ENCODE measurements at regions not wholly inside any gene's neighbourhood (a gene's known extent, or its start where the extent isn't known, plus 50 kb on each side); places are given as distances from the start of the nearest gene placed in this dataset.

DNA sequence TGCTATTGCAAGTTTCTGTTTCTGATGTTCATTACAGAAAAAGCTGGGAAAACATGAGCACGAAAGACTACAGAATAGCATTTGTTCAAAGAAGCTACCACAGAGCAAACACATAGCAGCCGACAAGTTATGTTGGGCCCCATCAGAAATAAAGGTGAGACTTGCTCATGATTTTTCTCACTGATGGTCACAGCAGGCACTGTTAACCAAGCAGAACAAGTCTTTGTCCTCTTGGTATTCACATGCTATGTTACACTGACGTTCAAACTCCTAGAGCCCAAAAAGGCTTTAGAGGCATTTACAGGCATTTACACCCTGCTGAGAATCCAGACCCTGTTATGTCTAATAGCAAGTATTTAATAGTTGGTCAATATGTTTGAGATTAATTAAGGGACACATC is 235.0 kb upstream of the HNMT start:
- Mint-ChIP-seq H3K27me3 (no peaks in the 10 kb centered on the region), H3K27ac (no peak overlapping the region), H3K9me3 (peaks cover 0 to 9% of the 10 kb centered on the region in 2 donors), H3K36me3 (no peaks in the 10 kb centered on the region), H3K4me1 (no peaks in the 10 kb centered on the region), H3K4me3 (no peak overlapping the region)
- ATAC-seq (replicated peaks) (no peak), DNase-seq (no peak)

DNA sequence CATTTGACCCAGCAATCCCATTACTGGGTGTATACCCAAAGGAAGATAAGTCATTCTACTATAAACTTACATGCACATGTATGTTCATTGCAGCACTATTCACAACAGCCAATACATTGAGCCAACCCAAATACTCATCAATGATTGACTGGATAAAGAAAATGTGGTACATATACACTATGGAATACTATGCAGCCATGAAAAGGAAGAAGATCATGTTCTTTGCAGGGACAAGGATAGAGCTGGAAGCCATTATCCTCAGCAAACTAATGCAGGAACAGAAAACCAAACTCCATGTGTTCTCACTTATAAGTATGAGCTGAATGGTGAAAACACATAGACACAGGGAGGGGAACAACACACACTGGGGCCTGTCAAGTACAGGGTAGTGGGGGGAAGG is 226.7 kb upstream of the HNMT start:
- no peak overlapping the region for H3K27ac Mint-ChIP-seq
- H3K9me3 Mint-ChIP-seq = peaks cover 3 to 5% of the 10 kb centered on the region in 2 donors
- H3K4me3 Mint-ChIP-seq = no peak overlapping the region
- no peaks in the 10 kb centered on the region for H3K36me3 Mint-ChIP-seq
- no peak for DNase-seq
- H3K4me1 Mint-ChIP-seq = no peaks in the 10 kb centered on the region
- no peaks in the 10 kb centered on the region for H3K27me3 Mint-ChIP-seq
- ATAC-seq (replicated peaks) = no peak

DNA sequence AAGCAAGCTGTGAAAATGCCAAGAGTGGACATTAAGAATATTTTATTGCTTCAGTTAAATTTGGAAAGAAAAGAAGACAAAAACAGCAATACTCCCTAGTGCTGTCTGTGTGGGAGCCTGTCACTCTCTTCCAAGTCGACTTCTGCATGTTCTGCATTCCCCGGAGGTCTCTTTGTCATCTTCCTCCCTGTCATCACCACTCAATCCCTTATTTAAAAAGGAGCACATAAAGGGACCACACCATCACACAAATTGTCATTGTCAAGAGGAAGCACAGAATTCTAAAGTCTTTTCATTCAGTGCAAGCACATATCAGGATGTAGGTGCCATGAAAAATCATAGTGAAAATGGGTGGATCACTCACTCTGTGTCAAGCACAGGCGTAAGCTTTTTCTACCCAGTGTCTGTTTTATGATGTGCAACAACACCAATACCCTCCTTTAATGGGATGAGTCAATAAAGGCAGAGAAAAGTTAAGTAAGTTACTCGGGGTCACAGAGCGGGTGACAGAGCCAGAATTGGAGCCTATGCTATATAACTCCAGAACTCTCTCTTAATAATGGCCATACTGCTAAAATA is 222.4 kb upstream of the HNMT start:
- Mint-ChIP-seq H3K4me1 (no peaks in the 10 kb centered on the region), H3K27me3 (no peaks in the 10 kb centered on the region), H3K36me3 (no peaks in the 10 kb centered on the region), H3K4me3 (no peak overlapping the region), H3K27ac (no peak overlapping the region), H3K9me3 (peaks cover 3% of the 10 kb centered on the region in 2 donors)
- DNase-seq (no peak), ATAC-seq (replicated peaks) (no peak)

DNA sequence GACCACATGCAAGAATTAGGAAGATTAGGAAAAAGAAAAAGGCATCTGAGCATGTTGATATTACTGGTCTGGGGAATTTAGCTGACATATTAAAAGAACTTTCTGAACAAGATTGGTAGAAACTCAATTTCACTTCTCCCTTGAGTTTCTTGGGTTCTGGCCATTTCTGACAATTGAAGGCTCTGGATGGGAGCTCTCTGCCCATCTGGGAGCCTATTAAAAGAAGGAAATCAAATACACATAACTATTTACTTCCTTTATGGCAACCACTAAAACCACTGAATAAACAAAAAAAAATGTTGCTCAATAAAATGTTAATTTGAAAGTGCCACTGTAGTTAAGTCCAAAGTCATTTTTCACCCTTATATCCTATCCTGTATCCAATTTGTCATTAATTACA is 216.8 kb upstream of the HNMT start:
- ATAC-seq (replicated peaks) (no peak), DNase-seq (no peak)
- H3K9me3 Mint-ChIP-seq = peaks cover 0 to under 1% of the 10 kb centered on the region in 2 donors
- no peak overlapping the region for H3K4me3 Mint-ChIP-seq
- H3K27ac Mint-ChIP-seq = no peak overlapping the region
- H3K4me1 Mint-ChIP-seq = no peaks in the 10 kb centered on the region
- H3K36me3 Mint-ChIP-seq = no peaks in the 10 kb centered on the region
- H3K27me3 Mint-ChIP-seq = no peaks in the 10 kb centered on the region

DNA sequence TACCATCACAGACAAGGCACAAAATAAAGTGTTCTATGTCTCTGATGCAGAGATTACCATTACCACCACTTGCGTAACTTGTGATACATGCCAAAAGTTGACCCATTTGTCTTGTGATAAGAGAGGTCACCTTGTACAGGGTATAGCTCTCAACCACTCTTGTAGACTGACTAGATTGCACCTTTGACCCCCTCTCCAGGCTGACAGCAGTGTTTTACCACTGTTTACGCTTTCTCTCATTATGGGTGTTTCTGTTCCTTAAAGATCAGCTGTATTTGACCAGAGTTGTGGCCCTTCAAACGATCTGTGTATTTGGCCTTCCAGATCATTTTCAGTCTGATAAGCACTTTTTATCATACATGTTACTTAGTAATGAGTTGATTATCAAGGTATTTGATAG is 215.7 kb upstream of the HNMT start:
- DNase-seq (no peak), ATAC-seq (replicated peaks) (no peak)
- no peak overlapping the region for H3K27ac Mint-ChIP-seq
- no peaks in the 10 kb centered on the region for H3K4me1 Mint-ChIP-seq
- no peaks in the 10 kb centered on the region for H3K36me3 Mint-ChIP-seq
- H3K27me3 Mint-ChIP-seq = no peaks in the 10 kb centered on the region
- H3K9me3 Mint-ChIP-seq = peaks cover 0 to 4% of the 10 kb centered on the region in 2 donors
- no peak overlapping the region for H3K4me3 Mint-ChIP-seq

DNA sequence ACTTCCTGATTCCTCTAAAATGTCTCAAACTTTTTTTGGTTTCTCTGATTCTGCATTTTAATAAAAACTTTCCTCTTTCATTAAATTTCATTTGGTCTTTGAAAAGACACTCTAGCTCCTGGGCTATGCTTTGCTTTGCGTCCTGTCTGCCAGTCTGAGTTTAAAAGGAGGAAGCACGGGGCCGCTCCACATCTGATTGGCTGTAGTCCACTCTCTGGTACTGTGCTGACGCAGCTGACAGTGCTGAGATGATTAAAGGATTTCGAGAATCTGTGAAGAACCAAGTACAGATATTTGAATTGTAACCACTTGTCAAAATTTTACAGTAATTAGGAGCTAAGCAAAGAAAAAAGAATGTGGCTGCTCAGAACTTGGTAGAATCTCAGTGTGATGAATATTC is 199.6 kb upstream of the HNMT start:
- Mint-ChIP-seq H3K4me1 (no peaks in the 10 kb centered on the region), H3K9me3 (peaks cover 5 to 6% of the 10 kb centered on the region in 2 donors), H3K36me3 (no peaks in the 10 kb centered on the region), H3K4me3 (no peak overlapping the region), H3K27ac (no peak overlapping the region), H3K27me3 (no peaks in the 10 kb centered on the region)
- ATAC-seq (replicated peaks) (no peak), DNase-seq (no peak)

DNA sequence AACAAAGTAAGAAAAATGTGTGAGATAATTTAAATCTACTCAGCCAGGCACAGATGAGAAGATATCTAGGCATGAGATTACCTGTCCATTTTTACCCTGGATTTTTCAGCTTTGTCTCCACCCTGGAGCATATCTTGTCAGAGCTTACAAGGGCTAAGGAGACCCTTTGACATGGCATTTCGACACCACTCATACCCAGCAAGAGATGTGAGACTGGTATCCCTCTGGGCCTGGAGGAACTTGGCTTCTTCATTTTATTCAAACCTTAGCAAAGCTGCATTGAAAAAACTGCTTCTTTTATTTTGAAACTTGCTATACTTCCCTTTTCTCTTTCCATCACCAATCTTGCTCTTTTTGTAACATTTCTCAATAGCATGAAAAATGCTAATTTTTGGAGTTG is 194.9 kb upstream of the HNMT start:
- Mint-ChIP-seq H3K9me3 (no peaks in the 10 kb centered on the region), H3K4me3 (no peak overlapping the region), H3K36me3 (no peaks in the 10 kb centered on the region), H3K4me1 (no peaks in the 10 kb centered on the region), H3K27me3 (no peaks in the 10 kb centered on the region), H3K27ac (no peak overlapping the region)
- no peak for DNase-seq
- ATAC-seq (replicated peaks) = no peak

DNA sequence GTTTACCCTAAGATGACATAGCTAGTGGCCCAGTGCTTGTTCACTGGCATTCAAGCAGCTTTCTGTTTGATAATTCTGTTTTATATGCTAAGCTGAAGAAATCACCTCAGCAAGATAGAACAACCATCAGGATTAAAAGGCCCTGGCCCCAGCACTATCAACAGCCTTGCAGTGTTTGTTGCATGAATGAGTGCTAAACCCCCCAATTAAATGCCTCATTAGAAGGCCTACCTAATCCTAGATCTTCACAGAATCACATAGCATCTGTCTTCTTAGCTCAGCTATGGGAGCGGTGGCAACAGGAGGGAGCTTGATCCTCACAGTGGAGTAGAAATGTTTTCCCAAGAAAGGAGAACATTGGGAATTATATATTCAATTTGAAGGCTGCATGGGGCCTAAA is 194.1 kb upstream of the HNMT start:
- Mint-ChIP-seq H3K27ac (no peak overlapping the region), H3K27me3 (no peaks in the 10 kb centered on the region), H3K4me3 (no peak overlapping the region), H3K36me3 (no peaks in the 10 kb centered on the region), H3K9me3 (no peaks in the 10 kb centered on the region), H3K4me1 (no peaks in the 10 kb centered on the region)
- DNase-seq (no peak), ATAC-seq (replicated peaks) (no peak)

DNA sequence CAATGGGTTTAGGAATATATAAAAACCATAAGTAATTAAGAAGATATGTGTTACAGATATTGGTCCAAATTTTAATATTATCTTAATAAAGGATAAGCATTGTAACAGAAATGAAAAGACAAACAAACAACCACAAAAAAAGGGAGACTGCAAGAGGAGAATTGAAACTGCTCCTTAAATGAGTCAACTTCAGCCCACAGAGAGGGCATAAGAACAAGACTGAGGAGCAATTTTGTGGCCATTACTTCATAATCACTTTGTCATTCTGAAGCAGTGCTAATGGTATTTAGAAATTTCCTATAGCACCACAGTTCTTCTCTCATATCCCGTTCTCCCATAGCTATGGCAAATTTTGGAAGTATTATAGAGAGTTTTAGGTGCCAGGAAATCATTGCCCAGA is 193.2 kb upstream of the HNMT start:
- no peaks in the 10 kb centered on the region for H3K36me3 Mint-ChIP-seq
- no peak overlapping the region for H3K27ac Mint-ChIP-seq
- no peak for ATAC-seq (replicated peaks)
- no peak overlapping the region for H3K4me3 Mint-ChIP-seq
- no peaks in the 10 kb centered on the region for H3K4me1 Mint-ChIP-seq
- peaks cover 0 to 2% of the 10 kb centered on the region in 2 donors for H3K9me3 Mint-ChIP-seq
- no peak for DNase-seq
- no peaks in the 10 kb centered on the region for H3K27me3 Mint-ChIP-seq

DNA sequence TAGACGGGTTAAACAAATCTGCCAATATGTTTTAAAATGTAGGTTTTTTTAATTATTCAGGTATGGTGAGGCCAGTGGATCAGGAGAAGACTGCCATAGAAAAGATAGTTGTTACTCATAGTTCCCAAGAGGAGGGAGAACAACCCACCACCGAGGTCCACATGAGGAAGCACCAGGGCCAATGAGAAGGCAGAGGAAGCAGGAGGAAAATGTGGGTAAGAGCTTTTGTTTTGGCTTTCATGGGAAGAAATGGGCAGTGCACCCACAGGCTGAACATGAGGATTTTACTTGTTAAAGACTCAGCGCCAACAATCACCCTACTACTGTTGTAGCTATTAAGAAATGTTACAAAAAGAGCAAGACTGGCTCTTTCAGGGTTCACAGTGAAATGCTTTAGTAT is 191.8 kb upstream of the HNMT start:
- Mint-ChIP-seq H3K9me3 (peaks cover 0 to 2% of the 10 kb centered on the region in 2 donors), H3K4me3 (no peak overlapping the region), H3K4me1 (no peaks in the 10 kb centered on the region), H3K27me3 (no peaks in the 10 kb centered on the region), H3K36me3 (no peaks in the 10 kb centered on the region), H3K27ac (no peak overlapping the region)
- DNase-seq (no peak), ATAC-seq (replicated peaks) (no peak)

DNA sequence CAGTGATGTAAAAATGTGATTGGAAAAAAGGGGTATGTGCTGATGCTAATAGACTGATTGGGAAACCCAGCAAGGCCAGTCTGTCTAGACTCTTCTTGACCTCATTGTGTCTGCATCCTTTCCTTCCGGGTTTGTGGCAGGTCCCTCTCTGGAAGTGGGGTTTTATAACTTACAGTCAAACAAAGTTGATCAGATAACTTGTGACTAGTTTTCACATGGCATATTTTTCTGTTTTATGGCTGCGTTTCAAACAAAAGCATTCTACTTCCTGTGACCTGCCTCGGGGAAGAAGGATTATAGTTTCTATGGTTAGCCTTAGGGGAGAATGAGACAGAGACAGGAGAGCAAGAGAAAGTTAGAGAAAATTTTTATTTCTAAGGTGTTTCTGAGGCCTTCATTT is 188.7 kb upstream of the HNMT start:
- no peak overlapping the region for H3K4me3 Mint-ChIP-seq
- H3K36me3 Mint-ChIP-seq = no peaks in the 10 kb centered on the region
- no peaks in the 10 kb centered on the region for H3K27me3 Mint-ChIP-seq
- no peaks in the 10 kb centered on the region for H3K4me1 Mint-ChIP-seq
- no peak for DNase-seq
- peaks cover 0 to 7% of the 10 kb centered on the region in 2 donors for H3K9me3 Mint-ChIP-seq
- no peak overlapping the region for H3K27ac Mint-ChIP-seq
- no peak for ATAC-seq (replicated peaks)

DNA sequence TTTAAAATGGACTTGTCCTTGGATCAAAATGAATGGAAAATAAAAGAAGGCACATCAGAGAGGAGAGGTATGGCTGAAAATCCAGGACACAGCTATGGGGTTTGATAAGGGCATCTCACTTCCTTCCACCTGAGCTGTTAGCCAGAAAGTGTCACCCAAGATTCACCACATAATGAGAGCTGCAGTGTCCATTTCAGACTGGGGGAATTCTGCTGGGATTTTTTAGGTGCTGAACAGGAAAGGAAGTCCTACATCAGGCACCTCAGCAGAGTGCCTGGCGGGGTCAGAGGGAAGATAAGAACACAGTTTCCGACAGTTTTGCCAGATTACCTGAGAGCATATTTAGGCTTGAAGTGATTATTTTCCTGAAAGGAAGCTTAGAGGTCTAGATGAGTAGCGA is 187.6 kb upstream of the HNMT start:
- H3K27me3 Mint-ChIP-seq = no peaks in the 10 kb centered on the region

DNA sequence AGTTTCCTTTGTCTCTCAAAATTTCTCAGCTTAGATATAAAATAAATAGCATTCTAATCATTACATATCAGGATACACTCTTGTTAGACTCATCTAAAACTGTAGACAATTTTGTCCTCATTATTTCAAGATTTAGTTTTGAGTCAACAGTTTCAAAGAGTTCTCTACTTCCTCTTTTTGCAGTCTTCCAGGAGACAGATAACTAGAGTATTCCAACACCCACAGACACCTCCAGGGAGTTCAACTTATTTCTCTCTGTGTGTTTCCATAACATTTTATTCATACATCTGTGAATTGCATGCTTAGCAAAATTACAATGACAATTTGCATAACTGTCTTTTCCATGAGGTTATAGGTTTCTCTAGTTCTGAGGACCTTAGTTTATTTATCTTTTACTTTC is 166.6 kb upstream of the HNMT start:
- Mint-ChIP-seq H3K4me3 (no peak overlapping the region), H3K27ac (no peak overlapping the region), H3K9me3 (peaks cover 12 to 15% of the 10 kb centered on the region in 2 donors), H3K36me3 (no peaks in the 10 kb centered on the region), H3K27me3 (peaks cover 0 to 4% of the 10 kb centered on the region in 2 donors), H3K4me1 (no peaks in the 10 kb centered on the region)
- ATAC-seq (replicated peaks) (peak; percentile 33 to 84), DNase-seq (no peak)

More for the DNA sequence above, 187.6 kb upstream of the HNMT start:
- ATAC-seq (replicated peaks) (no peak), DNase-seq (no peak)
- Mint-ChIP-seq H3K9me3 (peaks cover 0 to 7% of the 10 kb centered on the region in 2 donors), H3K36me3 (no peaks in the 10 kb centered on the region), H3K4me1 (no peaks in the 10 kb centered on the region), H3K4me3 (no peak overlapping the region), H3K27ac (no peak overlapping the region)

DNA sequence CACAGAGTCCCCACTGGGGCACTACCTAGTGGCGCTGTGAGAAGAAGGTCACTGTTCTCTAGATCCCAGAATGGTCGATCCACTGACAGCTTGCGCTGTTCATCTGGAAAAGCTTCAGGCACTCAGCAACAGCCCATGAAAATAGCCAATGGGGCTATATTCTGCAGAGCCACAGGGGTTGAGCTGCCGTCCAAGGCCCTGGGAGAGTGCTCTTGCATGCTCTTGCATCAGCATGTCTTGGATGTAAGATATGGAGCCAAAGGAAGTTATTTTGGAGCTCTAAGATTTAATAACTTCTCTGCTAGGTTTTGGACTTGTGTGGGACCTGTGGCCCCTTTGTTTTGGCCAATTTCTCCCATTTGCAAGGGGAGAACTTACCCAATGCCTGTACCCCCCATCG is 164.7 kb upstream of the HNMT start:
- no peaks in the 10 kb centered on the region for H3K4me1 Mint-ChIP-seq
- no peak overlapping the region for H3K27ac Mint-ChIP-seq
- DNase-seq = no peak
- no peak overlapping the region for H3K4me3 Mint-ChIP-seq
- H3K36me3 Mint-ChIP-seq = no peaks in the 10 kb centered on the region
- ATAC-seq (replicated peaks) = no peak
- H3K9me3 Mint-ChIP-seq = peaks cover 16 to 18% of the 10 kb centered on the region in 2 donors
- peaks cover 0 to 4% of the 10 kb centered on the region in 2 donors for H3K27me3 Mint-ChIP-seq

DNA sequence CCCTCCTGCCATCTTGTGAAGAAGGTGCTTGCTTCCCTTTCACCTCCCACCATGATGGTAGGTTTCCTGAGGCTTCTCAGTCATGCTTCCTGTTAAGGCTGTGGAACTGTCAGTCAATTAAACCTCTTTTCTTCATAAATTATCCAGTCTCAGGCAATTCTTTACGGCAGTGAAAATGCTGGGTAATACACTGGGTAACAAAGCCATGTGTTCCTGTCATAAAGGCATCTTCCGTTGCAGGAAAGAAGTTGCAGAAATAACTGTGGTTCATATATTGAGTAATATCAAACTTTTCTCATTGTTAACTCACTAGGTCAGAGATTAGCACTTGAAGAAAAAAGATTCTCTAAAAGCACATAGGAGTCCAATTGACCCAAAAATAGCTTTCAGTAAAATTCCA is 163.9 kb upstream of the HNMT start:
- Mint-ChIP-seq H3K9me3 (peaks cover 16 to 18% of the 10 kb centered on the region in 2 donors), H3K4me3 (no peak overlapping the region), H3K27ac (no peak overlapping the region), H3K27me3 (peaks cover 0 to 4% of the 10 kb centered on the region in 2 donors), H3K36me3 (no peaks in the 10 kb centered on the region), H3K4me1 (no peaks in the 10 kb centered on the region)
- DNase-seq (no peak), ATAC-seq (replicated peaks) (no peak)

DNA sequence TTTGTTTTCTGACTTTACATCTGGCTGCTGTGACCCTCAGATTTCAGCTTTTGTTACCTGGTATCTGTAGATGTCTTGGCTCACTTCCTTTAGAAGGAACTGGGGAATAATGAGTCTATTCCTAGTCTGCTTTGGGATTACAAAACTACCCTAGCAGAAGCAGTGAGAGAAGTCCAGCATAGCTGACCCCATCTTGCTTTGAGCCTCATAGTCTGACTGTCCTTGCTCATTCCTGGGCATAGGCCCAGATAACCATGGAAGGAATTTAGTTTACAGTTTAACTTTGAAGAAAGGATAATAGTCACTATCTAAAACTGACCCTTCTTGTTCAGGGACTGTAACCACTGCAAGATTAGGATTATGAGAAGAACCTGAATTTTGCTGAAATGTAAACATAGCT is 163.0 kb upstream of the HNMT start:
- Mint-ChIP-seq H3K27me3 (no peaks in the 10 kb centered on the region), H3K4me3 (no peak overlapping the region), H3K4me1 (no peaks in the 10 kb centered on the region), H3K9me3 (peaks cover 18 to 20% of the 10 kb centered on the region in 2 donors), H3K27ac (no peak overlapping the region), H3K36me3 (no peaks in the 10 kb centered on the region)
- ATAC-seq (replicated peaks) = no peak
- no peak for DNase-seq
